ENCODE measurements at regions not wholly inside any gene's neighbourhood (a gene's known extent, or its start where the extent isn't known, plus 50 kb on each side); places are given as distances from the start of the nearest gene placed in this dataset.

DNA sequence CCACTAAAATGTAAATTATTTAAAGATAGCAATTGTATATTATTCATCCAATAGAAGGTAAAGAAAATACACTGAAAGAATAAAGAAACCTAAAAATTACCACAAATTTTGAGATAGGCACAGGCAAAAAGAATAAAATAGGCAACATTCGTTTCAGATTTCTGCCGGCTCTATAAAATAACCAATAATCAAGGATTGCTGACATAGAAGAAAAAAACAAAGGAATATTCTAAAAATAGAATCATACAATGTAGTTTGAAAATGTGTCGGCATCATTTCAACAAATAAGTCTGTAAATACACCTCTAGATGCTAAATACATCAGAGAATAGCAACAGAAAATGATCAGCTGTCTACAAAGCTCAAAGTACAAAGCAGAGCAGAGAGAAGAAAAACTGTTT is 973.3 kb downstream of the EPHA7 start:
- CTCF ChIA-PET = no interaction called here
- no peak overlapping the region for H3K4me3 Mint-ChIP-seq (ENCODE audit: unreplicated experiment)
- TF ChIP-seq, protein P1, sequence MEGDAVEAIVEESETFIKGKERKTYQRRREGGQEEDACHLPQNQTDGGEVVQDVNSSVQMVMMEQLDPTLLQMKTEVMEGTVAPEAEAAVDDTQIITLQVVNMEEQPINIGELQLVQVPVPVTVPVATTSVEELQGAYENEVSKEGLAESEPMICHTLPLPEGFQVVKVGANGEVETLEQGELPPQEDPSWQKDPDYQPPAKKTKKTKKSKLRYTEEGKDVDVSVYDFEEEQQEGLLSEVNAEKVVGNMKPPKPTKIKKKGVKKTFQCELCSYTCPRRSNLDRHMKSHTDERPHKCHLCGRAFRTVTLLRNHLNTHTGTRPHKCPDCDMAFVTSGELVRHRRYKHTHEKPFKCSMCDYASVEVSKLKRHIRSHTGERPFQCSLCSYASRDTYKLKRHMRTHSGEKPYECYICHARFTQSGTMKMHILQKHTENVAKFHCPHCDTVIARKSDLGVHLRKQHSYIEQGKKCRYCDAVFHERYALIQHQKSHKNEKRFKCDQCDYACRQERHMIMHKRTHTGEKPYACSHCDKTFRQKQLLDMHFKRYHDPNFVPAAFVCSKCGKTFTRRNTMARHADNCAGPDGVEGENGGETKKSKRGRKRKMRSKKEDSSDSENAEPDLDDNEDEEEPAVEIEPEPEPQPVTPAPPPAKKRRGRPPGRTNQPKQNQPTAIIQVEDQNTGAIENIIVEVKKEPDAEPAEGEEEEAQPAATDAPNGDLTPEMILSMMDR (IDR thresholded peaks at IDR 0.05; ENCODE audit: insufficient read depth in 1 of 2, low read depth in 1 of 2, low read length in 1 of 2, severe bottlenecking in 1 of 2, unreplicated experiment in 1 of 2) = no peak
- H3K4me1 Mint-ChIP-seq (ENCODE audit: low read depth, unreplicated experiment) = no peaks in the 10 kb centered on the region
- Histone ChIP-seq H3K4me3 (ENCODE audit: low read depth, low read length) (no peak overlapping the region), H3K4me1 (no peaks in the 10 kb centered on the region), H3K9me3 (no peaks in the 10 kb centered on the region), H3K27me3 (replicated peaks; ENCODE audit: control insufficient read depth, insufficient read depth, low read length) (no peaks in the 10 kb centered on the region), H3K36me3 (ENCODE audit: control insufficient read depth, insufficient read depth, low read length) (no peaks in the 10 kb centered on the region)
- no peaks in the 10 kb centered on the region for H3K27me3 Mint-ChIP-seq (ENCODE audit: insufficient read depth, unreplicated experiment)
- H3K27ac Mint-ChIP-seq (ENCODE audit: unreplicated experiment) = no peak overlapping the region
- intact Hi-C loops (cut with micrococcal nuclease; ENCODE audit: unreplicated experiment) = no loop called here
- BruUV-seq (replicated peaks) = no TSS peak
- H3K36me3 Mint-ChIP-seq (ENCODE audit: insufficient read depth, unreplicated experiment) = no peaks in the 10 kb centered on the region
- POLR2A ChIA-PET = no interaction called here
- H3K9me3 Mint-ChIP-seq (ENCODE audit: unreplicated experiment) = no peaks in the 10 kb centered on the region
- DNase-seq = no peak

DNA sequence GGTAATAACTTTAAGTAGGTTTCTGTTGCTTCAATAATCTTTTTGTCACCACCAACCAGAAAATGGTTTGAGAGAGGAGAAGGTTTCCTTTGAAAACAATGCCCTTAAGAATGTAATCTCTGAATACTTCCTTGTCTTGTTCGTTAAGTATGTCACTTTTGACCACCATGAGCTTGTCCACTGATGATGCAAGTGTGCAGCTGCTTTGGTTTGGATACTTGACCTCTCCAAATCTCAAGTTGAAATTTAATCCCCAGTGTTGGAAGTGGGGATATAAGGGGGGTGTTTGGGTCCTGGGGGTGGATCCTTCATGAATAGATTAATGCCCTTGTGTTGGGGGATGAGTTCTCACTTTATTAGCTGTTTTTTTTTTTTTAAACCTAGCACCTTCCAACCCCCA is 985.4 kb downstream of the EPHA7 start:
- H3K4me3 ChIP-seq (ENCODE audit: low read depth, low read length) = no peak overlapping the region
- H3K4me1 Mint-ChIP-seq (ENCODE audit: low read depth, unreplicated experiment) = no peaks in the 10 kb centered on the region
- no peaks in the 10 kb centered on the region for H3K36me3 Mint-ChIP-seq (ENCODE audit: insufficient read depth, unreplicated experiment)
- TF ChIP-seq, protein P1 (IDR thresholded peaks at IDR 0.05; ENCODE audit: insufficient read depth in 1 of 2, low read depth in 1 of 2, low read length in 1 of 2, severe bottlenecking in 1 of 2, unreplicated experiment in 1 of 2) = no peak
- H3K4me3 Mint-ChIP-seq (ENCODE audit: unreplicated experiment) = no peak overlapping the region
- BruUV-seq (replicated peaks) = no TSS peak
- no peaks in the 10 kb centered on the region for H3K27me3 ChIP-seq (replicated peaks; ENCODE audit: control insufficient read depth, insufficient read depth, low read length)
- no peaks in the 10 kb centered on the region for H3K27me3 Mint-ChIP-seq (ENCODE audit: insufficient read depth, unreplicated experiment)
- H3K4me1 ChIP-seq = no peaks in the 10 kb centered on the region
- no peak overlapping the region for H3K27ac Mint-ChIP-seq (ENCODE audit: unreplicated experiment)
- no peaks in the 10 kb centered on the region for H3K9me3 ChIP-seq
- H3K9me3 Mint-ChIP-seq (ENCODE audit: unreplicated experiment) = no peaks in the 10 kb centered on the region
- ChIA-PET POLR2A (no interaction called here), CTCF (no interaction called here)
- intact Hi-C loops (cut with micrococcal nuclease; ENCODE audit: unreplicated experiment) = no loop called here
- DNase-seq = no peak
- H3K36me3 ChIP-seq (ENCODE audit: control insufficient read depth, insufficient read depth, low read length) = no peaks in the 10 kb centered on the region

DNA sequence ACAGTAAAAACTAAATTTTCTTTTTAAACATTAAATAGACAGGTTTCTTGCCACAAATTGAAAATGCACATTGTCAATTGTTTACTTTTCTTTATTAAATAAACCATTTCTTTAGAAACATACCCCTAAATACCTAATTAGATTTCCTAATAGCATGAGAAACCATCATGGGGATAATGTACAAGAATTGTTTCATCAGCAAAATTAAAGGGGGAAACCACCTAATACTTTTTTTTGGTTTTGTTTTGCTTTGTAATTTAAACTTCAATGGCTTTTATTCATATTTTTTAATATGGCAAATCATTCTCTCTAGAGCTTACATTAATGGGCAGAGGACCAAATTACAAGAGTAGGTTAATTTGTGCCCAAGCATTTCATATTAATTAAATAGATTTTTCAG is 987.9 kb downstream of the EPHA7 start:
- H3K36me3 Mint-ChIP-seq (ENCODE audit: insufficient read depth, unreplicated experiment) = no peaks in the 10 kb centered on the region
- H3K4me1 Mint-ChIP-seq (ENCODE audit: low read depth, unreplicated experiment) = no peaks in the 10 kb centered on the region
- H3K27me3 Mint-ChIP-seq (ENCODE audit: insufficient read depth, unreplicated experiment) = peaks cover 6% of the 10 kb centered on the region
- POLR2A ChIA-PET = no interaction called here
- CTCF ChIA-PET = no interaction called here
- no TSS peak for BruUV-seq (replicated peaks)
- H3K4me1 ChIP-seq = no peaks in the 10 kb centered on the region
- H3K27me3 ChIP-seq (replicated peaks; ENCODE audit: control insufficient read depth, insufficient read depth, low read length) = no peaks in the 10 kb centered on the region
- H3K4me3 ChIP-seq (ENCODE audit: low read depth, low read length) = no peak overlapping the region
- H3K36me3 ChIP-seq (ENCODE audit: control insufficient read depth, insufficient read depth, low read length) = no peaks in the 10 kb centered on the region
- intact Hi-C loops (cut with micrococcal nuclease; ENCODE audit: unreplicated experiment) = no loop called here
- TF ChIP-seq, protein P1 (IDR thresholded peaks at IDR 0.05; ENCODE audit: insufficient read depth in 1 of 2, low read depth in 1 of 2, low read length in 1 of 2, severe bottlenecking in 1 of 2, unreplicated experiment in 1 of 2) = no peak
- no peaks in the 10 kb centered on the region for H3K9me3 ChIP-seq
- H3K4me3 Mint-ChIP-seq (ENCODE audit: unreplicated experiment) = no peak overlapping the region
- DNase-seq = no peak
- H3K27ac Mint-ChIP-seq (ENCODE audit: unreplicated experiment) = no peak overlapping the region
- H3K9me3 Mint-ChIP-seq (ENCODE audit: unreplicated experiment) = no peaks in the 10 kb centered on the region

Data from Caco-2 (cell line).